Endodermal cell (in vitro differentiated cells): ENCODE measurements at regions not wholly inside any gene's neighbourhood (a gene's known extent, or its start where the extent isn't known, plus 50 kb on each side); places are given as distances from the start of the nearest gene placed in this dataset.
"Not testable (repeated sequence)": the region's sequence is repeated elsewhere in the genome, so short reads cannot be mapped to it uniquely, and the experiment has no call there.

Experiments
- DNase-seq: peaks from one replicate; pipeline ENCODE4 v3.0.0-alpha.2; 2017
- H3K27ac ChIP-seq: 2 replicates; pipeline ENCODE4 v1.5.1; 2013; ENCODE audit warnings: mild to moderate bottlenecking, low read depth, low read length, moderate library complexity
- H3K27me3 ChIP-seq: 2 replicates; pipeline ENCODE4 v1.6.1; 2013; ENCODE audit warnings: mild to moderate bottlenecking, low read length, moderate library complexity; ENCODE audit not compliant: insufficient read depth, control insufficient read depth, poor library complexity, severe bottlenecking
- H3K36me3 ChIP-seq: 2 replicates; pipeline ENCODE4 v1.7.0; 2013; ENCODE audit warnings: mild to moderate bottlenecking, low read length, moderate library complexity; ENCODE audit not compliant: control insufficient read depth, insufficient read depth
- H3K4me1 ChIP-seq: one replicate; pipeline ENCODE4 v1.7.0; 2013; ENCODE audit warnings: low read length; ENCODE audit not compliant: control insufficient read depth, insufficient read depth
- H3K4me3 ChIP-seq: 2 replicates; pipeline ENCODE4 v1.5.1; 2013; ENCODE audit warnings: mild to moderate bottlenecking, low read length, moderate library complexity
- H3K9ac ChIP-seq: 2 replicates; pipeline ENCODE4 v1.6.1; 2013; ENCODE audit warnings: mild to moderate bottlenecking, low read length, moderate library complexity; ENCODE audit not compliant: poor library complexity, severe bottlenecking; ENCODE audit errors: extremely low read depth
- H3K9me3 ChIP-seq: 2 replicates; pipeline ENCODE4 v1.6.1; 2013; ENCODE audit warnings: mild to moderate bottlenecking, low read length, moderate library complexity; ENCODE audit not compliant: control insufficient read depth
- H3K27ac Mint-ChIP-seq: 2 replicates; pipeline ENCODE4 v1.8.0; 2020; ENCODE audit warnings: mixed read lengths
- H3K27me3 Mint-ChIP-seq: 2 replicates; pipeline ENCODE4 v1.8.0; 2021; ENCODE audit warnings: mild to moderate bottlenecking, mixed read lengths; ENCODE audit not compliant: insufficient read depth
- H3K36me3 Mint-ChIP-seq: 2 replicates; pipeline ENCODE4 v1.8.0; 2020; ENCODE audit warnings: low read depth, mixed read lengths
- H3K4me1 Mint-ChIP-seq: 2 replicates; pipeline ENCODE4 v1.8.0; 2020; ENCODE audit warnings: mixed read lengths
- H3K4me3 Mint-ChIP-seq: 2 replicates; pipeline ENCODE4 v1.8.0; 2020; ENCODE audit warnings: mild to moderate bottlenecking, moderate library complexity, mixed read lengths
- H3K9me3 Mint-ChIP-seq: 2 replicates; pipeline ENCODE4 v1.8.0; 2020; ENCODE audit warnings: mild to moderate bottlenecking, mixed read lengths
- WGBS, 2 experiments: methylation state at CpG; one replicate each; pipeline versions ENCODE4 v1.1.5 to v1.1.7; 2013; ENCODE audit warnings: missing lambda C conversion rate in 2 of 2, mixed read lengths in 1 of 2; ENCODE audit not compliant: insufficient coverage in 1 of 2, insufficient read length in 1 of 2; 5-methylcytosine and 5-hydroxymethylcytosine counted together
- TF ChIP-seq, protein P1 (sequence below): fragments of 200-600 bp; sonication (generic); conservative IDR thresholded peaks from 2 replicates; pipeline ENCODE4 v1.5.0; 2021; ENCODE audit warnings: antibody characterized with exemption, mild to moderate bottlenecking

DNA sequence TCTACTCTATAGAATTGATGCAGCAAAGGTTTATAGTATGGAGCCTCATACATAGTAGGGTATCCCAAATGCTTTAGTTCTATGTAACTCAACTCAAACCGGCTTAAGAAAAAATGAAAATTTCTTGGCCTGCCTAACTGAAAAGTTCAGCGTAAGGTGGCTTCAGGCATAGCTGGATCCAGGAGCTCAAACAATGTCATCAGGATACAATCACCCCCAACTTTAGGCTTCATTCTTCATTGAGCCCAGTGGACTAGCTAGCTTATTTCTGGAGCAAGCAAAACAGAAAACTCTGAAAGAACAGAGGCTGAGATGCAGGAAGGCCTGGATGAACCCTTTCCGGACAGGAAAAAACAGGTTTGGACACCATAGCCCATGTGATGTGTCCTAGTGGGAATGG is 147.5 kb upstream of the HS3ST4 start:
- H3K9ac ChIP-seq = no peak overlapping the region
- TF ChIP-seq, protein P1, sequence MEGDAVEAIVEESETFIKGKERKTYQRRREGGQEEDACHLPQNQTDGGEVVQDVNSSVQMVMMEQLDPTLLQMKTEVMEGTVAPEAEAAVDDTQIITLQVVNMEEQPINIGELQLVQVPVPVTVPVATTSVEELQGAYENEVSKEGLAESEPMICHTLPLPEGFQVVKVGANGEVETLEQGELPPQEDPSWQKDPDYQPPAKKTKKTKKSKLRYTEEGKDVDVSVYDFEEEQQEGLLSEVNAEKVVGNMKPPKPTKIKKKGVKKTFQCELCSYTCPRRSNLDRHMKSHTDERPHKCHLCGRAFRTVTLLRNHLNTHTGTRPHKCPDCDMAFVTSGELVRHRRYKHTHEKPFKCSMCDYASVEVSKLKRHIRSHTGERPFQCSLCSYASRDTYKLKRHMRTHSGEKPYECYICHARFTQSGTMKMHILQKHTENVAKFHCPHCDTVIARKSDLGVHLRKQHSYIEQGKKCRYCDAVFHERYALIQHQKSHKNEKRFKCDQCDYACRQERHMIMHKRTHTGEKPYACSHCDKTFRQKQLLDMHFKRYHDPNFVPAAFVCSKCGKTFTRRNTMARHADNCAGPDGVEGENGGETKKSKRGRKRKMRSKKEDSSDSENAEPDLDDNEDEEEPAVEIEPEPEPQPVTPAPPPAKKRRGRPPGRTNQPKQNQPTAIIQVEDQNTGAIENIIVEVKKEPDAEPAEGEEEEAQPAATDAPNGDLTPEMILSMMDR = no peak
- H3K36me3 ChIP-seq = no peaks in the 10 kb centered on the region
- no peak overlapping the region for H3K27ac Mint-ChIP-seq
- peaks cover under 1% of the 10 kb centered on the region for H3K9me3 Mint-ChIP-seq
- no peaks in the 10 kb centered on the region for H3K36me3 Mint-ChIP-seq
- no peak overlapping the region for H3K27ac ChIP-seq
- H3K27me3 ChIP-seq = no peaks in the 10 kb centered on the region
- H3K27me3 Mint-ChIP-seq = no peaks in the 10 kb centered on the region
- no peak overlapping the region for H3K4me3 Mint-ChIP-seq
- DNase-seq = no peak
- no peaks in the 10 kb centered on the region for H3K9me3 ChIP-seq
- H3K4me1 Mint-ChIP-seq = no peaks in the 10 kb centered on the region
- H3K4me1 ChIP-seq = no peaks in the 10 kb centered on the region
- 89 to 96% methylated on average over 3 of the region's 3 CpGs for WGBS, 2 experiments
- H3K4me3 ChIP-seq = no peak overlapping the region

DNA sequence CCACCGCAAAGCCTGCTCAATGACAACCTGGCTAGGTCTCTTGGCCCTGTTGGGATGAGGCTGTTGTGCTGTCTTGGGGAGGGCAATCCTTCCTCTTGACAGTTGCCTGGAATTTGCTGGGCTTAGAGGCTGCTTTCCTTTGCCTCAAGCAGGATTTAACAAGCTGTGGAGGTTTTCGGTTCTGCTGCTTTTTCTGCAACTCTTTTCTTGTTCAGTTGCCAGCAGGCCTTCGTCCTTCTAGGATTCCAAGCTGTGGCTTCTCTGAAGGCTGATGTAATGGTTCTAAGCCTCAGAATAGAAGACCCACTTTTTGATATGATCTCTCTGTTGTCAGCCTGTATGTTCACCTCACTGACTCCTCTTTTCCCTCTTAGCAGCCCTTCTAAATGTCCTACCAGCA is 149.5 kb upstream of the HS3ST4 start:
- no peak overlapping the region for H3K4me3 Mint-ChIP-seq
- no peaks in the 10 kb centered on the region for H3K4me1 Mint-ChIP-seq
- WGBS, 2 experiments = 90 to 93% methylated on average over 2 to 3 of the region's 3 CpGs
- peaks cover 2% of the 10 kb centered on the region for H3K27me3 Mint-ChIP-seq
- Histone ChIP-seq H3K27me3 (no peaks in the 10 kb centered on the region), H3K27ac (no peak overlapping the region), H3K4me1 (no peaks in the 10 kb centered on the region), H3K4me3 (no peak overlapping the region), H3K9me3 (no peaks in the 10 kb centered on the region), H3K36me3 (no peaks in the 10 kb centered on the region), H3K9ac (no peak overlapping the region)
- no peak for DNase-seq
- TF ChIP-seq, protein P1 = no peak
- no peak overlapping the region for H3K27ac Mint-ChIP-seq
- no peaks in the 10 kb centered on the region for H3K36me3 Mint-ChIP-seq
- no peaks in the 10 kb centered on the region for H3K9me3 Mint-ChIP-seq

DNA sequence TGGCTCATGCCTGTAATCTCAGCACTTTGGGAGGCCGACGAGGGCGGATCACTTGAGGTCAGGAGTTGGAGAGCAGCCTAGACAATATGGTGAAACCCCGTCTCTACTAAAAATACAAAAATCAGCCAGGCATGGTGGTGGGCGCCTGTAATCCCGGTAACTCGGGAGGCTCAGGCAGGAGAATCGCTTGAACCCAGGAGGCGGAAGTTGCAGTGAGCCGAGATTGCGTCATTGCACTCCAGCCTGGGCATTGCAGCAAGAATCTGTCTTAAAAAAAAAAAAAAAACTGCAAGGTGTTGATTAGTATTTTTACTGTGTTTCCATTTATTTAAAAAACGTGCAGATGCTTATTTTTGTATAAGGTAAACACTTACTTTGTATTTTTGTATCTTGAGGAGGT is 152.0 kb upstream of the HS3ST4 start:
- H3K27ac ChIP-seq, DNase-seq, H3K4me3 Mint-ChIP-seq, H3K9ac ChIP-seq, H3K4me1 ChIP-seq, H3K36me3 ChIP-seq, H3K9me3 ChIP-seq, H3K36me3 Mint-ChIP-seq, H3K27me3 ChIP-seq, H3K27me3 Mint-ChIP-seq, H3K4me3 ChIP-seq, H3K27ac Mint-ChIP-seq, H3K4me1 Mint-ChIP-seq: not testable (repeated sequence)
- 92 to 95% methylated on average over 12 of the region's 12 CpGs for WGBS, 2 experiments
- H3K9me3 Mint-ChIP-seq = peaks cover 17% of the 10 kb centered on the region

DNA sequence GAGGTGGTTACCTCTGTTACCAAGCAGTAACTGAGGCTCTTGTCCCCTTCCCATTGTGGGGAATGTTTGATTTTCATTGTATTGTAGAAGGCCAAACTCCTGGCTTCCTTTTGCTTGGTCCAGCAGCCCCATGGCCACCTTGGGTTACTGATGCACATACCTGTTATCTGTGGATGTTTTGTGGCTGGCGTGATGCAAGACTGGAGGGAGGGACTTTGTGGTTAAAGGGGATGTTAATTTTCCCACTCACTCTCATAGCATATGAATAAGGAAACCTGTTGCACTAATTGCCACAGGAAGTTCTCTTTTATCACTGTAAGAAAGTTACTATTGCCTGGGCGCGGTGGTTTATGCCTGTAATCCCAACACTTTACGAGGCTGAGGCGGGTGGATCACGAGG is 168.6 kb upstream of the HS3ST4 start:
- no peaks in the 10 kb centered on the region for H3K4me1 Mint-ChIP-seq
- WGBS, 2 experiments = 89 to 92% methylated on average over 5 of the region's 6 CpGs
- H3K9me3 ChIP-seq = no peaks in the 10 kb centered on the region
- DNase-seq = no peak
- no peaks in the 10 kb centered on the region for H3K36me3 Mint-ChIP-seq
- H3K4me3 ChIP-seq = no peak overlapping the region
- no peak overlapping the region for H3K4me3 Mint-ChIP-seq
- no peak overlapping the region for H3K9ac ChIP-seq
- H3K27ac Mint-ChIP-seq = no peak overlapping the region
- no peaks in the 10 kb centered on the region for H3K27me3 Mint-ChIP-seq
- H3K9me3 Mint-ChIP-seq = no peaks in the 10 kb centered on the region
- H3K4me1 ChIP-seq = no peaks in the 10 kb centered on the region
- H3K27me3 ChIP-seq = no peaks in the 10 kb centered on the region
- no peak overlapping the region for H3K27ac ChIP-seq
- H3K36me3 ChIP-seq = no peaks in the 10 kb centered on the region
- TF ChIP-seq, protein P1 = no peak
